Activated T-cell treated with anti-CD3 and anti-CD28 coated beads, Interleukin-2, amount 50 U/mL, for 1 hour (primary cell): ENCODE measurements at regions not wholly inside any gene's neighbourhood (a gene's known extent, or its start where the extent isn't known, plus 50 kb on each side); places are given as distances from the start of the nearest gene placed in this dataset.

Experiments used
- DNase-seq: peaks from one replicate; pipeline ENCODE4 v3.0.0-alpha.2; 2020

DNA sequence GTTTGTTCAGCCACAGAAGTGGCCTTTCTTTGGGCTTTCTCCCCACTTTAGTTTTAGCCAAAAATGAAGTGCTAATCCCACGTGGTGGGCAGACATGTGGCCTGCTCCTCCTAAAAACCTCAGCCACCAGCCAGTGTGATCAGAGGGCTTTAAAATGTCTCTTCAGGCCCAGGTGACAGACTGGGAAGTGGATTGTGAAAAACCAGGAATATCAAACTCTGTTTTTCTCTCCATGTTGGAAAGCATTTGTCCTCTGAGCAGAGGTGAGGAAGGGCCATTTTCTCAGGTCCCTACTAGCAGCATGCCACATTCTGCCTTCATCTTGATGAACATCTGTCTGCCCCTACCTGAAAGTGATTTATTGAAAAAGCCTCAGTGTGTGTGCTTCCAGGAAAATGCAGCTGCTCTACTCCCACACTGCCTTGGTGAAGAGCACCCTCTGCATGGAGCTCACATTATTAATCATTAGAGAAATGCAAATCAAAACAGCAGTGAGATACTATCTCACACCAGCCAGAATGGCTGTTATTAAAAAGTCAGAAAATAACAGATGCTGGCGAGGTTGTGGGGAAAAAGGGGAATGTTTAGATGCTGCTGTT is 181.2 kb upstream of the DMAC1 start:
- DNase-seq, result no peak

- DNase-seq, result no peak
Measured at GRCh38 chr9:7980041-7980440, 180.5 kb upstream of the DMAC1 start.

GRCh38 chr9:7979611-7980010 is 180.0 kb upstream of the DMAC1 start:
- no peak for DNase-seq

- DNase-seq, result no peak
Measured at GRCh38 chr9:7977586-7977985, 178.0 kb upstream of the DMAC1 start.

DNA sequence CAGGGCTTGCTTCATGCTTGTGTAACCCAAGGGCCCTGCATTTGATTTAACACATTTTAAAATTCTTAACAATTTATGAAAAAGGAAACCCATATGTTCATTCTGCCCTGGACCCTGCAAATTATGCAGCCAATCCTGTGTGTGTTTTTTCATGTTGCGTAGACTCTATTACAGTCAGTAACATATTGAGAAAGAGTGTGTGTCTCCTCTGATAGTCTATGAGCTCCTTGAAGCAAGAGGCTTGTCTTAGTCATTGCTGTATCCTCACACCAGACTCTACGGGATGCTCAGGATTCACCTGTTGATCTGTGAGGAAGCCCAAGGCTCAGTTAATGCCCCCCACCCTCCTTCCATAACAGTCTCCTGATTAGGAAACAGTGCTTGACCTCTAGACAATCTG is 177.3 kb upstream of the DMAC1 start:
- no peak for DNase-seq

DNA sequence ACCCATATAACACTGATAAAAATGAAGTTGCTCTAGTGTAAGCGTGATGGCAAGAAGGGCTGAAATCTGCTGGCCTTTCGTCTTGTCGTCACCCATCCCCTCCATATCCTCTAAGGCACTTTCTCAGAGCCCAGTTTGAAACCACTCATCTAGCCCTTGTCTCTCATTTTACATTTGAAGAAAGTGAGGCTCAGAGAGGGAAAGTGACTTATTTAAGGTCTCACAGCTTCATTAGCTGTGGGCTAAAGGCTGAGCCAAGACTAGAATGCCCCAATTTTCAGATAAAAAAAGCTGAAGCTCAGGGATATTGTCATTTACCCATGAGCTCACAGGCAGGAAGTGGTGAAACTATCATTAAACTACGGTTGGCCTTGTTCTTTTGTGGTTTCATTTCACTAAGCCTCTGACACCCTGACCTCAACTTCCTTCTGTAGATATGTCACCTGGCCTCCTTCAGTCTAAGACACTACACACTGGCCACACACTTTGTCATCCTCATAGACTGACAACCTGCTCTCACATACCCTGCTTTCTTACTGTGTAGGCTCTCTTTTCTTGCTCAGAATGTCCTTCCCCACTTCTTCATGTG is 176.7 kb upstream of the DMAC1 start:
- no peak for DNase-seq

DNA sequence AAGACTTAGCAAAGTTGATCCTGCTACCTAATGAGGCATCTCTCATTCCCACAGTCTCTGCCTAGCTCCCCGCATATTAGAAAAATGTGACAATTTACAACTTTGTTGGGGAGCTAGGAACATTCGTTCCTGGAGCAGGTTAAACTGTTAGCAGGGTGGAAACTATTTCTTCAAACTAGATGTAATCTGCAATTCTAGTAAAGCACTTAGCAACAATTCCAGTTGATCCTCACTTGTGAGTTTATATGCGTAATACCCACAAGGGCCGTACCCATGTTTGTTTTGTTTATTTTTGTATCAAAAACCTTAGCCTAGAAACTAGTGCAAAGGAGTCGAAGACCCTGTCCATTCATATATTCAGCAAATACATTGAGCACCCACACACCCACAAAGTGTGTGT is 175.8 kb upstream of the DMAC1 start:
- DNase-seq, result no peak

GRCh38 chr9:7974335-7974960 is 174.9 kb upstream of the DMAC1 start:
- DNase-seq, result no peak

DNA sequence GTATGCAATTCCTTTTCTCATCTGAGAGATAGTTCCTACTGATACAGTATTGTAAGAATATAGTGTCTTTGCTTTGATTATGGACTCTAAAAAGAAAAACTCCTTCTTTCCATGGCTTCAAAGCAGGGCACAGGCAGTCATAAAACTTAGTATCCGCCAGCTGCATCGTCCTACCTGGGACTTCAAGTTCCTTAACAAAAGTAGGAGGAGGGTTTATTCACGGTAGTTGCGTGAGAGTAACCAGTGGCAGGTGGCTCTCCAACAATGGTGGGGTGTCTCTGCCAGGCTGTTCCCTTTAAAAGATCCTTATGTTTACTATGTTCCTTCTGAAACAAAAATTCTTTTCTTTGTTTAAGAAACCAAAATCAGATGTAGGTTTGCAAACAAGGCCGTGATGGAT is 173.5 kb upstream of the DMAC1 start:
- DNase-seq, result no peak

DNA sequence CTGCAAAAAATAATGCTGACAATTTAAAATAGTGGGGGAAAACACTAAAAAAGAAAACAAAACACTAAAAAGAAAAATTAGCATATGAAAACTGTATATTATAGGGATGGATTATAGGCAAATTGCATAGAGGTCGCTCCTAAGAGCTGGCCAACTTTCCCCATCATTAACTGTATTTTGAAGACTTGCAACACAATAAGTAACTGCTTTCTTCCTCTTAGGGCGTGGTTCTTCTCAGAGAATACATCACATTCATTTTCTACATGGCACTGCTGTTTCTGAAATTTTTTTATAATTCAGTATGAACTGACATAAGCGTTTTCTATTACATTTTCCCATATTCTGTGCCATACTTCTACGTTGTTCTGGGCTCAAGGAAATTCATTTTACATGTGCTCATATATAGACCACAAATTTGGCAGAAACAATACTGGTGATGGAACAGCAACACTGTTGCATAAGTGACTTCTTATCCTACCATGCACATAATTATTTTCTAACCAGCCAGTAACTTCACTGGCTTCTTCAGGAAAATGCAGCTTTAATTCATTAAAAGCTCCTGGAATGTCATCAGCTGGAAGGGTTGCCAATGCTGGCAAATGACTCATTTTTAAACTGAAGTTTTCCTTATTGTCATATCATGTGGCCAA is 171.2 kb upstream of the DMAC1 start:
- DNase-seq, result no peak

GRCh38 chr9:7968687-7969086 is 169.1 kb upstream of the DMAC1 start:
- no peak for DNase-seq

DNA sequence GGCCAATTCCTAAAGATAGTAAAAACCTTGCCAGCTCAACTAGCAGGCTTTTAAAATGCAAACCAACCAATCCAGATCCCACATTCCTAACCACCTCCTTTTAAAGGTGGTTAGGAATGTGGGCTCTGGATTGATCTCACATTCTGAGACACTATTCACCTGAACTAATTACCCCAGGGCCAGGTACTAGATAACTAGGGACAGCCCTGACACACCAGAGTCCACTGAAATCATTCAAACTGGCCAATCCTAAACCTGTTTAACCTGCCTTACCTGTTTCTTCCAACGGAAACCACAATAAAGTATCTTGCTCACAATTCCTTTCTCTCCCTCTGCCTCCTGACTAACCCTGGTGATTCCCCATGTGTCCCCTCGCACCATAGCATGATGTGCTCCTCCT is 168.3 kb upstream of the DMAC1 start:
- DNase-seq, result no peak

DNA sequence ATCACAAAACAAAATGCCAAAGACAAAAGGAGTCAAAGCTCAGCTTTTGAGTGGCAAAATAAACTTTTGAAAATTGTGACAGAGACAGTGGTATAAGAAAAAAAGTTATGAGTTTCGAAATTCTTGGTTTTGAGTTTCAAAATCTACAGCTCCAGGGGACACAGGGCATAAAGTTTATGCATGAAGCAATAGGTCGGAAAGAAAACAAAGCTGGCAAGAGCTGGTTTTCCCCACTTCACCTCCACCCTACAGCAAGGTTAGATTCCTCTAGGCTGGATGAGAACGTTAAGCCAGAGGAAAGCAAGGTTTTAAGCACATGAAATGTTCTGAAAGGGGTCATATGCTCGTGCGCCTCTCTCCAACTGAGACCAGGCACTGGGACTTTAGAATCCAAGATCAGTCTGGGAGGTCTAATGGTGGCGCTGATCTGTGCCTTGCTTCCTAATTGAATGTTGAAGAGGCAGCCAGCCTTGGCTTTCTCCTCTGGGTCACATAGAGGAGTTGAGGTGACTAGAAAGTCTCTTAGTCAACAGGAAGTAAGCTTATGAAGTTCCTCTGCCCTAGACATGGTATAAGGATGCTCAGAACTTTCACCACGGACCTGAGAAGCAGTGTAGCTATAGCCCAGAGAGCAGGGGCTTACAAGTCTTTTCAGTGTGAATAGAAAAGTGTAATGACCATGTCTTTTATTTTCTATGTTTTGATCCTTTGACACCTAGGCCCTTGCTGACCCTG is 167.7 kb upstream of the DMAC1 start:
- DNase-seq, result no peak

- DNase-seq, result no peak
Measured at GRCh38 chr9:7965063-7965462, 165.5 kb upstream of the DMAC1 start.

- no peak for DNase-seq
Measured at GRCh38 chr9:7963026-7963425, 163.4 kb upstream of the DMAC1 start.

- no peak for DNase-seq
Measured at GRCh38 chr9:7961076-7961475, 161.5 kb upstream of the DMAC1 start.

DNA sequence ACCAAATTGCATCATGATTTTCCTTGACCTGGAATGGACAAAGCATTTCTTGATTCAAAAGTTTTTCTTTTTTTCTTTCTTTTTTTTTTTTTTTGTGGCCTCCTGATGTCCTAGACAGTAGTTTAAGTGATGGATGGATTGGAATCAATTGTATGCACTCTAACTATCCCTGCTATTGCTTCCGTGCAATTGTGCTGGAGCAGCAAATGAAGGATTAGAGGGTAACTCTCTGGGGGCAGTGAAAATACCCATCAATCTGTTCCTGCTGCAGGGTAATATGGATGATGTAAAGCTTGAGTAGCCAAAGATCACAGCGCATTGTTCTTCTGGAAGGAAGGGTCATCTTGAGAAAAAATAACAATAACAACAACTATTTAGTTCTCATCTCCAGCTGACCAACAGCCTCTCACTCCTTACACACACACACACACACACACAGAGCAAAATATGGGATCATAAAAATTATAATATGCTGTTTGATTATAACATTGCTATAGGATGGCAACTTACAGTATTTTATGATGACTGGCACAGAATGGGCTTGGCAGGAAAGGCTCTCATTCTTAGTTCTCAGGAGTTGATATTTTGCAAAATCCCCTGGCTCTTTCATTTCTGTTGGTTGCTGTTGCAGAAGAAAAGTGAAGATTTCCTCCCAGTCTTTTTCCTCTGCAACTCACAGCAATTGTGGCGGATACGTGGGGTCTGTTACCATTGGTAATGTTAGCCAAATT is 160.9 kb upstream of the DMAC1 start:
- DNase-seq, result no peak

DNA sequence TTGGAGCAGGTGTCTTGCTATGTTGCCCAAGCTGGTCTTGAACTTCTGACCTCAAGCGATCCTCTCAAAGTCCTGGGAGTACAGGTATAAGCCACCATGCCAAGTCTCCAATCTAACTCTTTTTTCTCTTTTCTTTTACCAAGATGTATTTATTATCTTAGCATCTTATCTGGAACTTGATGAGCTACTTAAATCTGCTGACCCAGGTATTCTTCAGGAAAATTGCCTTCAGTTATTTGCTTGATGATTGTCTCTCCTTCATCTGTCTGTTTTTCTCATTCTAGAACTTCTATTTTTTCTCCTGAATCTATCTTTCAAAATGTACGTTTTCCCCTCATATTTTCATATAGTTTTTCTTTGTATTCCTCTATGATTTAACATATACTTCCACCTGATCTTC is 158.2 kb upstream of the DMAC1 start:
- DNase-seq, result no peak

DNA sequence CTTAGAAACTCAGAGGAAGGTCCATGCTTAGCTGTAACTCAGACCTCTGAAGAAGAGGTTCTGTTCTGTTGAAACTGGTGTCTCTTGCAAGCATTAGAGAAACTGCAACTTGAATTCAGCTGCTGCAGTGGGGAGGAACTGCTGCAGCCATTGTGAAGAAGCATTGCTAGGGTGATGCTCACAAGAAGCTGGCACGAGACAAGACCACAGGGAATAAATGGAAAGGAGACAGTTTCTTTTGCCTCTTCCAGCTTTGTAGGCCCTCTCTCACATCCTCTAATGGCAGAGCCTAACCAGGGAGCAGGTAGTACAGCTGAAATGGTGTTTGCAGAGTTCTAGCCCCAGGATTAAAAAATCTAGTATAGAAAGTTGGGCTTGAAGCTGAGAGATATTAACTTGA is 148.0 kb upstream of the DMAC1 start:
- no peak for DNase-seq

- DNase-seq, result no peak
Measured at GRCh38 chr9:7946458-7946857, 146.9 kb upstream of the DMAC1 start.

DNA sequence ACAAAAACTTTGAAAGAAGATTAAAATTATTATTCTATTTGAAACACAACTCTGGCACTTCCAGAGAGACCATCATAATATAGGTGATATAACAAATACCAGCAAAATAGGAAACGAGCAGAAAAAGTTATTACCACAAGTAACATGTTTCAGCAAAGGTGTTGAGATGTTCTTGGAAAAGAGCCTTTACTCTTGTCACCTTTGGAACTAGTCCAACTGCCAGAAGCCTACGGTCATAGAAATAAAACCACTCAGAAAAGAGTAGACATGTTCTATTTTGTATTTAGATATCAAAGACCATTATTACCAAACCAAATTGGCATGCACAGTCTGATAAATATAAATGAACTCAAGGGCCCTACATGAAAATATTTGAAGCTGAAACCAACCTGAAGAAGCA is 145.0 kb upstream of the DMAC1 start:
- DNase-seq, result no peak

GRCh38 chr9:7937761-7938491 is 138.3 kb upstream of the DMAC1 start:
- DNase-seq, result no peak
